Amniotic stem cell (primary cell): ENCODE measurements at regions not wholly inside any gene's neighbourhood (a gene's known extent, or its start where the extent isn't known, plus 50 kb on each side); places are given as distances from the start of the nearest gene placed in this dataset.
"Not testable (repeated sequence)": the region's sequence is repeated elsewhere in the genome, so short reads cannot be mapped to it uniquely, and the experiment has no call there.

Source experiments
- DNase-seq: peaks from one replicate; lab custom pipeline; 2025; lab: John Stamatoyannopoulos, UW

- no peak for DNase-seq
These were observed 217.7 kb upstream of the CENPE start for GRCh38 chr4:103415801-103416200.

DNA sequence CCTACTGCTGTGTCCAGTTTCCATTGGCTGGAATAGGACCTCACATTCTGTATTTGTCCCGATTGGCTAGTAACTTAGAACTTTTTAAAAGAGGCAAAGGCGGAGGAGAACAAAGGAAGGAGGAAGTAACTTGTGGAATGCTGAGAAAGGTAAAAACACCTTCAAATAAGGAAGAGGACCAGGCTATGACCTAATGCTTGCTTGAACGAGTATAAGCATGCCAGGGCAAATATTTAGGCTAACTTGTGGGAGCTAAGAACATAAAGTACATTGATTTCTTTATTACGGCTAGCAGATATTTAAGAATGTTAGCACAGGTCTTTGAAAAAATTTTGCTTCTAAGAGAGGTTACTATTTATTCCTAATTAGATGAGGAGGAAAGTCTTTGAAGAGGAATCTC lies 214.5 kb upstream of the CENPE start:
- DNase-seq, result not testable (repeated sequence)

GRCh38 chr4:103410386-103410785 lies 212.2 kb upstream of the CENPE start:
- no peak for DNase-seq

DNA sequence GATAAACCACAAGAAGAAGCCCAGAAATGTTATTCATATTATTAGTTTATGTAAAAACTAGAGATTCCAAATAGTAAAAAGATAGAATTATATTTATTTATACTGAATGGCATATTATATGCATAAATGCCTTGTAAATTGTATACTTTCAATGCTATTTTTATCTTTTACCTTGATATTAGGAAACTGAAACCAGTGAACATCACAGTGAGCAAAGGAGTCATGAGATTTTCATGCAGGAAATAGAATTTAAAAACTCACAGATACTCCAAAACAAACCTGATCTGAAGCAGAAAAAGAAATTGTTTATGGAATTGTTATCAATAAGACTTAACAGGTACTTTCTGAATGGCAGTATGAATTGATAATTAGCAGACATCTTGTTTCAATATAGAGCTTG lies 207.3 kb upstream of the CENPE start:
- DNase-seq, result no peak

DNA sequence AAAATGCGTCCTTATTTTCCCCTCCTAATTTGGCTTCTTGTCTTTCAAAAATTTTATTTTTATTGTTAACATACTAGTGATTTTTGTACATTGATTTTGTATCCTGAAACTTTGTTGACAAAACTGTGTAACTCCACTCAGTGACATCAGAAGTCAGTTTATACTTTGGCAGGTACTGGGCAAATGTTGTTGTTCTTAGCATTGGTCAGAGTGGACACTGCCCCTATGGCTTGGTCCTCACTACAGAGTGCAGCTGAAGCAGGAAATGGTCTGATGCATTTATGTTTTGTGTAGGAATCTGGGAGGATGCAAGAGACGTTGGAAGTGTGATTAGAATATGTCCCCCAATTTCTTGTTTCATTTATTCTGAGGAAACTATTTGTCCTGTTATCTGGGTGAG lies 205.5 kb upstream of the CENPE start:
- no peak for DNase-seq

- no peak for DNase-seq
These were observed 204.1 kb upstream of the CENPE start for GRCh38 chr4:103402198-103402597.

DNA sequence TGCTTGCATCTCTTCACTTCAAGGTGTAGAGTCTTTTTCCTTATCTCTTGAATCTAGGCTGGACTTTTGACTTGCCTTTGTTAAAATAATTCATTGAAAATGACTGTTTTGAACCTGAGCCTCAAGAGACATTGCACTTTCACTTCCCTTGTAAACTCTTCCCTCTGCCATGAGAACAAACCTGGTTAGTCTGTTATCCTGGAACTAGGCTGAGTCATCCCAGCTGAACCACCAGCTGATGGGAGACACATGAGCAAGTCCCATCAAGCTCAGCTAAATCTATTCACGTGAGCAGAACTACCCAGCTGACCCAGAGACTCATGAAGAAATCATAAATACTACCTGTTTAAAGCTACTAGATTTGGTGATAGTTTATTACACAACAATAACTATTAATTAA lies 202.3 kb upstream of the CENPE start:
- no peak for DNase-seq

DNA sequence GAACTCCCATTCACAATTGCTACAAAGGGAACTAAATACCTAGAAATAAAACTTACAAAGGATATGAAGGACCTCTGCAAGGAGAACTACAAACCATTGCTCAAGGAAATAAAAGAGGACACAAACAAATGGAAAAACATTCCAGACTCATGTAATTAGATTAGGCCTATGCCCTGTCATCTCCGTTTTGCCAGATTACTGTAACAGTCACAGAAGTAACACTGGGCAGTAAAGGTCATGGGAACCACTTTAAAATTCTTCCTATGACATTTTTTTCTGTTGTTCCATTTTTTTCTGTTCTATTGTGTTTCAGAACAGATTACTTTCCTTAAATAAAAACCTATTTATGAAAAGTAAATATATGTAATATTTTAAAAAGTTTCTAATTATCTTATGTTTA lies 199.4 kb upstream of the CENPE start:
- DNase-seq, result no peak

DNA sequence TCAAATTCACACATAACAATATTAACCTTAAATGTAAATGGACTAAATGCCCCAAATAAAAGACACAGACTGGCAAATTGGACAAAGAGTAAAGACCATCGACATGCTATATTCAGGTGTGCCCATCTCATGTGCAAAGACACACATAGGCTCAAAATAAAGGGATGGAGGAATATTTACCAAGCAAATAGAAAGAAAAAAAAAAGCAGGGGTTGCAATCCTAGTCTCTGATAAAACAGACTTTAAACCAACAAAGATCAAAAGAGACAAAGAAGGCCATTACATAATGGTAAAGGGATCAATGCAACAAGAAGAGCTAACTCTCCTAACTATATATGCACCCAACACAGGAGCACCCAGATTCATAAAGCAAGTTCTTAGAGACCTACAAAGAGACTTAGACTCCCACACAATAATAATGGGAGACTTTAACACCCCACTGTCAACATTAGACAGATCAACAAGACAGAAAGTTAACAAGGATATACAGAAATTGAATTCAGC lies 189.4 kb upstream of the CENPE start:
- not testable (repeated sequence) for DNase-seq

- DNase-seq, result not testable (repeated sequence)
These were observed 187.4 kb upstream of the CENPE start for GRCh38 chr4:103385565-103385964.

- no peak for DNase-seq
These were observed 177.1 kb upstream of the CENPE start for GRCh38 chr4:103375278-103375677.

DNA sequence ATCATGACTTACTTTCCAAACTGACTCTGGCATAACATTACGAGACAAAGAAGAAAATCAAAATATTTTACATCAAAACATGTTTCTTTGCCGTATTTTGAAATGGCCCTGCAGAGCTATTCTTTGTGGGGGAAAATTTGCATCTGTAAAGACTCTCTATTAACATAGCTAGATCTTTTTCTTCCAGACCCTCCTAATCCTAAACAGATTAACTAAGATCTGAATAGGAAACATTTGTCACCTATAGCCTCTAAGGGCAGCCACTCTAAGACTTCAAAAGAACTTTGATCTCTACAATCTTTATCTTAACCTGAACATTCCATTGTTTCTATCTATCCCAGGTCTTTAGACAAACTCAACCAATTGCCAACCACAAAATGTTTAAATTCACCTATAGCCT lies 176.6 kb upstream of the CENPE start:
- DNase-seq, result no peak

- DNase-seq, result no peak
These were observed 176.2 kb upstream of the CENPE start for GRCh38 chr4:103374306-103374705.

- no peak for DNase-seq
These were observed 173.9 kb upstream of the CENPE start for GRCh38 chr4:103372002-103372558.

GRCh38 chr4:103370336-103370735 lies 172.2 kb upstream of the CENPE start:
- no peak for DNase-seq

DNA sequence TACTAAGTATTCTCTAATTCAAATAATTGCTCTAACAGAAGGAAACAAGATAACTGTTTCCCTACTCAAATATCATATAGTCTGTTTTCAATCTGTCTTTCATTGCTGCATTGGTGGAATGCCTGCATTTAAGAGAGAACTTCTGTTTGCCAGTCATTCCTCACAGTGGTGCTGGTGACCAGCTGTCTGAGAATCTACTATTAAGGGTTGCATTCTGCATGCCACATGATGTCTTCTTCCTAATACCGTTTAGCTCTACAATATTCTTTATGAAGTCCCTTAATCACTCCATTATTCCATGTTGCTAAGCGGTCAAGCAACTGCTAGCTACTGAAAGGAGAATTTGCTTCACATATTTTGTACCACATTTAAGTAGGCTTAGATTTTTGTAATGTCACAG lies 167.1 kb upstream of the CENPE start:
- DNase-seq, result no peak

GRCh38 chr4:103364083-103364482 lies 165.9 kb upstream of the CENPE start:
- DNase-seq, result no peak

DNA sequence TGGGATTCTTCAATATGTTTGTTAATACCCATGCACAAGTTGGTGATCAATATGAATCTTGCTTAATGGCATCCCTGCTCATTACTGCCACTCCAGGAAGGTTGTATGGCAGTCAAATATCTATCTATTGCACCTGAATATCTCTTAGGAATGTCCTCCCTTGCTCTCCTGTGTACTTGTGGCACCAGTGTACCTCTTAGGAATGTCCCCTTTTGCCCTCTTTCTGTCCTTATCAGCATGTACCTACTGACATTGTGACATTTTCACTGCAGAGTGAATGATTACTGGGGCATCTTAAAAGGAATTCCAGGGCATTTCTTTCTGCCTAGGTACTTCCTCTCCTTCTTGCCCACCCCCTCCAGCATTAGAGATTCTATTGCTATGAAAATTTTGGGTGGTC lies 163.8 kb upstream of the CENPE start:
- no peak for DNase-seq

GRCh38 chr4:103359900-103360299 lies 161.8 kb upstream of the CENPE start:
- DNase-seq, result no peak

- DNase-seq, result no peak
These were observed 155.9 kb upstream of the CENPE start for GRCh38 chr4:103354006-103354405.

DNA sequence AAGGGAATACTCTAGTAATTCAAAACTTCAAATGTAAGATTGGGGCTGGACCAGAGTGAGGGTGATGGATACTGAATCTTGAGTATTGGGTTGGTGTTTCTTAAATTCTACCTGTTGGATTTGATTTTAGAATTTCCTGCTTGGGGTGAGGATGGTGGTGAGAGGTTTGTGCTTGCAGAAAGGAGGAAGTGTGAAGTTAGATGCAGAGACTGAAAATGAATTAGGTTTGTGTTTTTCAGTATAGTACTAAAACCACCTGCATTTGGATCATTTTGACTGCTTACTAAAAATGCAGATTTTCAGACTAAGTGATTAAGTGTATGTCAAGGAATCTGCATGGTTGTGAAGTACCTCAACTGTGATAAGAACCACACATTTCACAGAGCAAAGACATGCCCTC lies 131.5 kb upstream of the CENPE start:
- DNase-seq, result no peak

DNA sequence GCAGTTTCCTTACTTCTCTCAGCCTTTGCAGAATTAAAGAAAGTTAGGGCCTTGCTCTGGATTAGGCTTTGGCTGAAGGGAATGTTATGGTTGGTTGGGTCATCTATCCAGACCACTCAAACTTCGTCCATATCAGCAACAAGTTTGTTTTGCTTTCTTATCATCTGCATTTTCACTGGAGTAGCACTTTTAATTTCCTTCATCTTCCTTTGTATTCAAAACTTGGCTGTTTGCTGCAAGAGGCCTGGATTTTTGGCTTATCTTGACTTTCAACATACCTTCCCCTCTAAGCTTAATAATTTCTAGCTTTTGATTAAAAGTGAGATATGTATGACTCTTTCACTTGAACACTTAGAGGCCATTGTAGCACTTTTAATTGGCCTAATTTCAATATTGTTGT lies 126.7 kb upstream of the CENPE start:
- DNase-seq, result no peak

GRCh38 chr4:103318327-103318726 lies 120.2 kb upstream of the CENPE start:
- no peak for DNase-seq

DNA sequence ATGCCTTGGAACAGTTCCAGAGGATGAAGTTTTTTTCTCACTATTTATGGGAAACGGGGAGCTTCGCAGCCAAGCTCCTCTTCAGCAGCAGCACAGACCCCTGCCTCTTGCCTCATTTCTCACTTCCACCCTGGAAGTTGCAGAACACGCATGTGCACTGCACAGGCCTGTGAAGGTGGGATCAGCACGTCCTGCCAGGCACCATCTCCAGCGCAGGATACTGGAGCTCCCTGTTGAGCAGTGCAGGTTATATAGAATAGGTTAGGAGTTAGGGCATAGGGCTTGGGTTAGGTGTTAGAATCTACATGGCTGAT lies 110.1 kb upstream of the CENPE start:
- DNase-seq, result no peak
